Peyer's patch (tissue), 4 donors: ENCODE measurements at regions not wholly inside any gene's neighbourhood (a gene's known extent, or its start where the extent isn't known, plus 50 kb on each side); places are given as distances from the start of the nearest gene placed in this dataset.

Experiments used
- CTCF ChIP-seq, 6 experiments: fragments of 450-650 bp in 4 of 6; fragments of 200-600 bp in 2 of 6; sonication (generic) in 1 of 6; IDR thresholded peaks; one replicate each; pipeline ENCODE4 v1.5.1; 2017 to 2019; ENCODE audit warnings: antibody characterized with exemption in 6 of 6, mild to moderate bottlenecking in 3 of 6, moderate library complexity in 1 of 6
- POLR2A ChIP-seq, 2 donors: fragments of 450-650 bp; IDR thresholded peaks; one replicate each; pipeline ENCODE4 v1.5.1; 2017; ENCODE audit warnings: antibody characterized with exemption in 2 of 2, mild to moderate bottlenecking in 2 of 2, moderate library complexity in 2 of 2

GRCh38 chr10:129345763-129346162 lies 121.3 kb upstream of the MGMT start:
- TF ChIP-seq CTCF (IDR thresholded peaks at IDR 0.05), result no peak
- no peak for TF ChIP-seq POLR2A (IDR thresholded peaks at IDR 0.05)
